ENCODE measurements at regions not wholly inside any gene's neighbourhood (a gene's known extent, or its start where the extent isn't known, plus 50 kb on each side); places are given as distances from the start of the nearest gene placed in this dataset.

- no peak for TF ChIP-seq CTCF (IDR thresholded peaks at IDR 0.05)
- TF ChIP-seq POLR2A (IDR thresholded peaks at IDR 0.05), result no peak
Observed at GRCh38 chr3:77915336-77915735, 875.4 kb downstream of the ROBO2 start.

All from vagina (tissue), 2 donors.